ENCODE measurements at regions not wholly inside any gene's neighbourhood (a gene's known extent, or its start where the extent isn't known, plus 50 kb on each side); places are given as distances from the start of the nearest gene placed in this dataset.

- Histone ChIP-seq H3K36me3 (ENCODE audit: control insufficient read depth in 2 of 2, insufficient read depth in 1 of 2, low read length in 2 of 2) (no peaks in the 10 kb centered on the region), H3K9me3 (ENCODE audit: control insufficient read depth, insufficient read depth, low read depth, low read length) (no peaks in the 10 kb centered on the region), H3K4me1 (ENCODE audit: control insufficient read depth, insufficient read depth, low read length) (peaks cover 8% of the 10 kb centered on the region; the same call in 1 of the 2 replicates), H3K4me3 (ENCODE audit: low read depth, low read length) (no peak overlapping the region), H3K27ac (ENCODE audit: extremely low read depth, low read depth, low read length) (no peak overlapping the region)
- POLR2A ChIA-PET: no interaction called here
- CTCF ChIA-PET: no interaction called here
- TF ChIP-seq ZNF24 (tag by site-specific recombination; IDR thresholded peaks at IDR 0.05) (no peak), ZNF37A (tag by site-specific recombination; IDR thresholded peaks at IDR 0.05) (no peak), ZNF391 (tag by site-specific recombination; IDR thresholded peaks at IDR 0.05; ENCODE audit: borderline replicate concordance, low read depth) (no peak), ZNF510 (tag by site-specific recombination; IDR thresholded peaks at IDR 0.05; ENCODE audit: insufficient replicate concordance) (no peak), TCF7L2 (IDR thresholded peaks at IDR 0.05; ENCODE audit: borderline replicate concordance, low read depth, low read length) (no peak), SALL2 (tag by site-specific recombination; IDR thresholded peaks at IDR 0.05; ENCODE audit: borderline replicate concordance) (no peak), ZNF529 (tag by site-specific recombination; IDR thresholded peaks at IDR 0.05; ENCODE audit: insufficient replicate concordance) (no peak), ZNF488 (tag by site-specific recombination; IDR thresholded peaks at IDR 0.05) (no peak), MYNN (tag by site-specific recombination; IDR thresholded peaks at IDR 0.05; ENCODE audit: borderline replicate concordance) (no peak), ZNF132 (tag by site-specific recombination; IDR thresholded peaks at IDR 0.05; ENCODE audit: borderline replicate concordance) (no peak), IKZF3 (tag by site-specific recombination; IDR thresholded peaks at IDR 0.05) (no peak), MEIS1 (CRISPR knock-in tag; IDR thresholded peaks at IDR 0.05; ENCODE audit: borderline replicate concordance) (no peak), ZNF654 (tag by site-specific recombination; IDR thresholded peaks at IDR 0.05; ENCODE audit: low read depth) (no peak), ZNF140 (tag by site-specific recombination; IDR thresholded peaks at IDR 0.05) (no peak)
- TF ChIP-seq, protein P1, sequence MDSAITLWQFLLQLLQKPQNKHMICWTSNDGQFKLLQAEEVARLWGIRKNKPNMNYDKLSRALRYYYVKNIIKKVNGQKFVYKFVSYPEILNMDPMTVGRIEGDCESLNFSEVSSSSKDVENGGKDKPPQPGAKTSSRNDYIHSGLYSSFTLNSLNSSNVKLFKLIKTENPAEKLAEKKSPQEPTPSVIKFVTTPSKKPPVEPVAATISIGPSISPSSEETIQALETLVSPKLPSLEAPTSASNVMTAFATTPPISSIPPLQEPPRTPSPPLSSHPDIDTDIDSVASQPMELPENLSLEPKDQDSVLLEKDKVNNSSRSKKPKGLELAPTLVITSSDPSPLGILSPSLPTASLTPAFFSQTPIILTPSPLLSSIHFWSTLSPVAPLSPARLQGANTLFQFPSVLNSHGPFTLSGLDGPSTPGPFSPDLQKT (IDR thresholded peaks at IDR 0.05; ENCODE audit: borderline replicate concordance, low read depth, low read length): no peak
- TF ChIP-seq, protein P2, sequence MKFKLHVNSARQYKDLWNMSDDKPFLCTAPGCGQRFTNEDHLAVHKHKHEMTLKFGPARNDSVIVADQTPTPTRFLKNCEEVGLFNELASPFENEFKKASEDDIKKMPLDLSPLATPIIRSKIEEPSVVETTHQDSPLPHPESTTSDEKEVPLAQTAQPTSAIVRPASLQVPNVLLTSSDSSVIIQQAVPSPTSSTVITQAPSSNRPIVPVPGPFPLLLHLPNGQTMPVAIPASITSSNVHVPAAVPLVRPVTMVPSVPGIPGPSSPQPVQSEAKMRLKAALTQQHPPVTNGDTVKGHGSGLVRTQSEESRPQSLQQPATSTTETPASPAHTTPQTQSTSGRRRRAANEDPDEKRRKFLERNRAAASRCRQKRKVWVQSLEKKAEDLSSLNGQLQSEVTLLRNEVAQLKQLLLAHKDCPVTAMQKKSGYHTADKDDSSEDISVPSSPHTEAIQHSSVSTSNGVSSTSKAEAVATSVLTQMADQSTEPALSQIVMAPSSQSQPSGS (tag by site-specific recombination; IDR thresholded peaks at IDR 0.05; ENCODE audit: low read depth): no peak
- TF ChIP-seq, protein P3, sequence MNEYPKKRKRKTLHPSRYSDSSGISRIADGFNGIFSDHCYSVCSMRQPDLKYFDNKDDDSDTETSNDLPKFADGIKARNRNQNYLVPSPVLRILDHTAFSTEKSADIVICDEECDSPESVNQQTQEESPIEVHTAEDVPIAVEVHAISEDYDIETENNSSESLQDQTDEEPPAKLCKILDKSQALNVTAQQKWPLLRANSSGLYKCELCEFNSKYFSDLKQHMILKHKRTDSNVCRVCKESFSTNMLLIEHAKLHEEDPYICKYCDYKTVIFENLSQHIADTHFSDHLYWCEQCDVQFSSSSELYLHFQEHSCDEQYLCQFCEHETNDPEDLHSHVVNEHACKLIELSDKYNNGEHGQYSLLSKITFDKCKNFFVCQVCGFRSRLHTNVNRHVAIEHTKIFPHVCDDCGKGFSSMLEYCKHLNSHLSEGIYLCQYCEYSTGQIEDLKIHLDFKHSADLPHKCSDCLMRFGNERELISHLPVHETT (tag by site-specific recombination; IDR thresholded peaks at IDR 0.05): no peak
- TF ChIP-seq, protein P4, sequence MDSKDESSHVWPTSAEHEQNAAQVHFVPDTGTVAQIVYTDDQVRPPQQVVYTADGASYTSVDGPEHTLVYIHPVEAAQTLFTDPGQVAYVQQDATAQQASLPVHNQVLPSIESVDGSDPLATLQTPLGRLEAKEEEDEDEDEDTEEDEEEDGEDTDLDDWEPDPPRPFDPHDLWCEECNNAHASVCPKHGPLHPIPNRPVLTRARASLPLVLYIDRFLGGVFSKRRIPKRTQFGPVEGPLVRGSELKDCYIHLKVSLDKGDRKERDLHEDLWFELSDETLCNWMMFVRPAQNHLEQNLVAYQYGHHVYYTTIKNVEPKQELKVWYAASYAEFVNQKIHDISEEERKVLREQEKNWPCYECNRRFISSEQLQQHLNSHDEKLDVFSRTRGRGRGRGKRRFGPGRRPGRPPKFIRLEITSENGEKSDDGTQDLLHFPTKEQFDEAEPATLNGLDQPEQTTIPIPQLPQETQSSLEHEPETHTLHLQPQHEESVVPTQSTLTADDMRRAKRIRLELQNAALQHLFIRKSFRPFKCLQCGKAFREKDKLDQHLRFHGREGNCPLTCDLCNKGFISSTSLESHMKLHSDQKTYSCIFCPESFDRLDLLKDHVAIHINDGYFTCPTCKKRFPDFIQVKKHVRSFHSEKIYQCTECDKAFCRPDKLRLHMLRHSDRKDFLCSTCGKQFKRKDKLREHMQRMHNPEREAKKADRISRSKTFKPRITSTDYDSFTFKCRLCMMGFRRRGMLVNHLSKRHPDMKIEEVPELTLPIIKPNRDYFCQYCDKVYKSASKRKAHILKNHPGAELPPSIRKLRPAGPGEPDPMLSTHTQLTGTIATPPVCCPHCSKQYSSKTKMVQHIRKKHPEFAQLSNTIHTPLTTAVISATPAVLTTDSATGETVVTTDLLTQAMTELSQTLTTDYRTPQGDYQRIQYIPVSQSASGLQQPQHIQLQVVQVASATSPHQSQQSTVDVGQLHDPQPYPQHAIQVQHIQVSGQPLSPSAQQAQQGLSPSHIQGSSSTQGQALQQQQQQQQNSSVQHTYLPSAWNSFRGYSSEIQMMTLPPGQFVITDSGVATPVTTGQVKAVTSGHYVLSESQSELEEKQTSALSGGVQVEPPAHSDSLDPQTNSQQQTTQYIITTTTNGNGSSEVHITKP (tag by site-specific recombination; IDR thresholded peaks at IDR 0.05): no peak
- TF ChIP-seq, protein P5, sequence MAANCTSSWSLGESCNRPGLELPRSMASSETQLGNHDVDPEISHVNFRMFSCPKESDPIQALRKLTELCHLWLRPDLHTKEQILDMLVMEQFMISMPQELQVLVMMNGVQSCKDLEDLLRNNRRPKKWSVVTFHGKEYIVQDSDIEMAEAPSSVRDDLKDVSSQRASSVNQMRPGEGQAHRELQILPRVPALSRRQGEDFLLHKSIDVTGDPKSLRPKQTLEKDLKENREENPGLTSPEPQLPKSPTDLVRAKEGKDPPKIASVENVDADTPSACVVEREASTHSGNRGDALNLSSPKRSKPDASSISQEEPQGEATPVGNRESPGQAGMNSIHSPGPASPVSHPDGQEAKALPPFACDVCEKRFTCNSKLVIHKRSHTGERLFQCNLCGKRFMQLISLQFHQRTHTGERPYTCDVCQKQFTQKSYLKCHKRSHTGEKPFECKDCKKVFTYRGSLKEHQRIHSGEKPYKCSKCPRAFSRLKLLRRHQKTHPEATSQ (tag by site-specific recombination; IDR thresholded peaks at IDR 0.05): no peak
Measured at GRCh38 chr6:138550346-138550767, 51.1 kb upstream of the NHSL1 start.

All from HEK293 (cell line).